HG02981 (cell line): ENCODE measurements at regions not wholly inside any gene's neighbourhood (a gene's known extent, or its start where the extent isn't known, plus 50 kb on each side); places are given as distances from the start of the nearest gene placed in this dataset.
"Not testable (repeated sequence)": the region's sequence is repeated elsewhere in the genome, so short reads cannot be mapped to it uniquely, and the experiment has no call there.

ENCODE experiments used
- ATAC-seq: cut with Tn5 transposase; IDR thresholded peaks from one replicate; pipeline ENCODE4 v1.9.1; 2021; ENCODE audit warnings: mild to moderate bottlenecking, moderate library complexity; ENCODE audit not compliant: unreplicated experiment

DNA sequence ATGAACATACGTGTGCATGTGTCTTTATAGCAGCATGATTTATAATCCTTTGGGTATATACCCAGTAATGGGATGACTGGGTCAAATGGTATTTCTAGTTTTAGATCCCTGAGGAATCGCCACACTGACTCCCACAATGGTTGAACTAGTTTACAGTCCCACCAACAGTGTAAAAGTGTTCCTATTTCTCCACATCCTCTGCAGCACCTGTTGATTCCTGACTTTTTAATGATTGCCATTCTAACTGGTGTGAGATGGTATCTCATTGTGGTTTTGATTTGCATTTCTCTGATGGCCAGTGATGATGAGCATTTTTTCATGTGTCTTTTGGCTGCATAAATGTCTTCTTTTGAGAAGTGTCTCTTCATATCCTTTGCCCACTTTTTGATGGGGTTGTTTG, 493.0 kb upstream of the PIK3R1 start:
- ATAC-seq = not testable (repeated sequence)

DNA sequence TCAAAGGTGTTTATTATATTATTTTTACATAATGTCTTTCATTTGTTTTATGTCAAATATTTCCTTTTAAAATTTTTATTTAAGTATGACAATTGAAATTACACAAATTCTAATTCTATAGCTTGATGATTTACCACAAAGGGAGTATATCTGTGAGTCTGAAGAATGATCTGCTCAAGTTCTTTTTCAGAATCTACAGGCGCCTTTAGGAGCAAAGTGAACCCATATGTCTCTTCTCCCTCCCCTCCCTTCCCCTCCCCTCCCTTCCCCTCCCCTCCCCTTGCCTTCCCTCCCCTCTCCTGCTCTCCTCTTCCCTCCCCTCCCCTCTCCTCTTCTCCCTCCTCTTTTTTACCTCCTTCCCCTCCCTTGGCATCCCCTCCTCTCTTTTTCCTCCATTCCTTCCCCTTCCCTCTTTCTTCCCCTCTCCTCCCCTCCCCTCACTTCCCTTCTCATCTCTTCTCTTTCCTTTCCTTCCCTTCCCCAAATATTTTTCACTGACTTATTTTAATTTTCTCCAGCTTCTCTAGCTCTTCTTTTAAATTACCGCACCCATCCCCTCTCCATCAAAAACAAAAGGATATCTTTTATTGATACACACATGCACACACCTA, 495.3 kb upstream of the PIK3R1 start:
- ATAC-seq = no peak

DNA sequence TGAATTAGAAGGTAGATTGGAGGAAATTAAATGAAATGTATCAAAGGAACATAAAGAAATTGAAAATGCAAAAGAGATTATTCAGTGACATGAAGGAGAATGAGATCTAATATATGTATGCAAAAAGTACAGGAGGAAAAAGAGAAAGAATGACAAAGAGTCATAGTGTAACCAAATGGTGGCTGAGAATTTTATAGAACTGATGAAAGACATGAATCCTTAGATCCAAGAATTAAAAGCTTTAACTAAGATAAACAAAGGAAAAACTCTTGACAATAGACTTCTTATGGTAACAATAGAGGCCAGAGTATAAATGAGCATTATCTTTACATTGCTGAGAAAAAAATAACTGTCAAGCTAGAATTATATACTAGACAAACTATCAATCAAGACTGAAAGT, 505.4 kb upstream of the CD180 start:
- no peak for ATAC-seq

DNA sequence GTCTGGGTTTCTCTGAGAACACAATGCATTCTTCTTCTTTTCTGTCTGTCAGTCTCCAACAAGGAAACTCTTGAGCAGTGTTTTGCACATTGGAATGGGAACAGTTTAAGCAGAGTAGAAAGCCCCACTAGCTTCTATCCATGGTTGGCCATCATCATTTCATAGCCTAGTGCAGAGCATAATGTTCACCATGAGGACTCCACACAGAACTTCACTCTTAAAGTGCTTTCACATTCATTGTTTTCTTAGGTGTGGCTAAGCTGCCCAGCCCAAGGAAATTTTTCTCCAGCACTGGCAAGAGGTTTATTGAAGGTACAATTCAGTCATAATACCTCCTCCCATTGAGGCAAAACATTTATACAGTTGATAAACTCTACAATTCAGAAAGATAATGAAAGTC, 503.0 kb upstream of the CD180 start:
- no peak for ATAC-seq

DNA sequence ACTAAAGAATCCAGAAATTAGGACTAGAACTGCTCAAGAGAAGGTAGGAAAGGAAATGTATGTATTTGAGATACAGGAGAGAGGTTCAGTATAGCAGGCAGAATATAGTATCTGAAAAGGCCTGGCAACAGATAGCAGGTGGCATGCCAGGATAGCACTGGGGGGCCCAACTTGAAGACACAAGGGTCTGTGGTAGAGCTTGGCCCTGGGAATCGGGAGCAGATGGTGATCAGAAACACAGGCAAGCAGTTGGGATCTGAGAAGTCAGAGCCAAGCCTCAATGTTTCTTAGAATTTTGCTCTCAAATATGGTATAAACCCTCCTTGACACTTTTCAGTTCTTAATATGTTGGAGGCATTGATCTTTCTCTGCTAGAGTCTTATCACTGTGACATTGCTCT, 499.8 kb upstream of the CD180 start:
- ATAC-seq = no peak

DNA sequence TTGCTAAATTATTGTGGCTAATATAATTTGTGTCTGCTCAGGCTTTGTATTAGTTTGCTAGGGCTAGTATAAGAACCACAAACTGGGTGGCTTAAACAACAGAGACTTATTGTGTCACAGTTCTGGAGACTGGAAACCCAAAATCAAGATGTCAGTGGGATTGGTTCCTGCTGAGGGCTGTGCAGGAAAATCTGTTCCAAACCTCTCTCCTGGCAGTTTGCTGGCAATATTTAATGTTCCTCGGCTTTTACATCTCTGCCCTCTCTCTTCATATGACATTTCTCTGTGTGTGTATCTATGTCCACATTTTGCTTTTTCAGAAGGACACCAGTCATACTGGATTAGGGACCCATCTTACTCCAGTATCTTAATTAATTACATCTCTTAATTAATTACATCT, 498.8 kb upstream of the CD180 start:
- ATAC-seq = no peak

DNA sequence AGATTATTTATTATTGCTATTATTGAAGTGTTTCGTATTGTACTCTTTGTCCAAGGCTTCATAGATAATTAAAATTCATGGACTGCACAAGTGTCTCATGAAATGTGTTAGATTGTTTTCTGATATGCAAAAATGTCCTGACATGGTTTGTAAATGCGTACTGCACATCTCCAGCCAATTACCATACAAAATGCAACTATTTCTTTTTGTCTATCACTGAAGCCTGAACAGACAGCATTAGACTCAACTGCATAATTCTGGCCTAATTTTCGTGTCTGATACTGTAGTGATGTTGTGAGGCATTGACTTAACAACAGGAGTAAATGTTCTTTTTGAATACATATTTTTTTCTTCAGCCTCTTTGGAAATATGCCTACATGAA, 498.2 kb upstream of the CD180 start:
- ATAC-seq = no peak

DNA sequence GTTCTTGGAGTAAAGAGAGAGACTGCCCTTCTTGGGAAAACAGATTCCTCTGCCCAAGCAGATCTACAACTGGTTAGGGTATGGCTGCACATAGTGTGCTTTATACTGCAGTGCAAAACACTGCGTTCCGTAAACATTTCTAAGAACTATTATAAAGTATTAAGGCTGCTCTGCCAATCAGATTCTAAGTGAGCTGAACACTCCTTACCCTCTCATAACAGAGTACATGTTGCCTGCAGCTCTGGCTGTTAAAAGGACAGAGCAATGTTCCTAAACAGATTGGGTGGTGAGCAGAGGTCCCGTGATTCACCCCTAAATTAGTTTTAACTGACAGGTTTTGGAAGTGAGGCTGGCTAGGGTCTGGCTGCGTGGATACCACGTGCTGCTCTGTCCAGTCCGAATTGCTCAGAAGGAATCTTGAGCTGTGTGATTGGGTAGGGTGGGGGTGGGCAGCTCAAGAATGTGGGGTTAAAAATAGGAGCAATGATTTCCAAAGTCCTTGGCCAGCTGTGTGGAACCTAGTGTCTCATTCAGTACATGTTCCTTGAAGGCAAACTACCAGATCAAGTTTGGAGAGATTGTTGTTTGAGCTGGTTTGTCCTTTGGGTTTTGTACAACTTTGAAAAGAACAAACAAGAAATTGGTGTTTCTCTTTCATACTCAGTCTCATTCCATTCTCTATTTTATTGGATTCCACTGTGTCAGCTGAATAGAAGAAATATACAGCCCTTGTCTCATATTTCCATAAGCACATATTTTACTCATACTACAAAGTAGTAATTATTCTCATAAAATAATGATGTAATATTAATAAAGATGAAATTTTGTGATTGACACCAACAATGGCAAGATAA, 497.6 kb upstream of the CD180 start:
- ATAC-seq = no peak

DNA sequence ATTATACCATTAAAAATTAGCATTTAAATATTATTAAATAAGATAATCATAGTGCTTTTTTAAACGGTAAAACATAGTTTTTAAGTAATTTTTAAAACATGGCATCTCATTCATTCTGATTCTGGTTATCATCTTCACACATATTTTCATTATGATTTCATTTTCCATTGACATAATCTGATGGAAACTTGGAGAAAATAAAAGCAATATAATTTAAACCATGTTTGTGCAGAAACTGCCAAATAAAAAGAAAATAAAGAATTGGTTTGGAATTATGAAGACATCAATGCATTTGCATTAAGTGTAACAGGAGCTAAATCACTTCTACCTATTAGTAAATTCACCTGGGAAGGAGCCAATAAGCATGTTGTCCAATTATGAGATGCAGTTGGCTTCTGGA, 490.1 kb upstream of the CD180 start:
- ATAC-seq = no peak

DNA sequence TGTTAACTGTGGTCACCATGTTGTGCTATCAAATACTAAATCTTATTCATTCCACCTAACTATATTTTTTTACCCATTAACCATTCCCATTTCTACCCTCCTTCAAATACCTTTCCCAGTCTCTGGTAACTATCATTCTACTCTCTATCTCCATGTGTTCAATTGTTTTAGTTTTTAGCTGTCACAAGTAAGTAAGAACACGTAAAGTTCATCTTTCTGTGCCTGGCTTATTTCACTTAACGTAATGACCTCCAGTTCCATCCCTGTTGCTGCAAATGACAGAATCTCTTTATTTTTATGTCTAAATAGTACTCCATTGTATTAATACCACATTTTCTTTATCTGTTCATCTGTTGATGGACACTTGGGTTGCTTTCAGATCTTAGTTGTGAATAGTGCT, 485.1 kb upstream of the CD180 start:
- ATAC-seq = no peak

DNA sequence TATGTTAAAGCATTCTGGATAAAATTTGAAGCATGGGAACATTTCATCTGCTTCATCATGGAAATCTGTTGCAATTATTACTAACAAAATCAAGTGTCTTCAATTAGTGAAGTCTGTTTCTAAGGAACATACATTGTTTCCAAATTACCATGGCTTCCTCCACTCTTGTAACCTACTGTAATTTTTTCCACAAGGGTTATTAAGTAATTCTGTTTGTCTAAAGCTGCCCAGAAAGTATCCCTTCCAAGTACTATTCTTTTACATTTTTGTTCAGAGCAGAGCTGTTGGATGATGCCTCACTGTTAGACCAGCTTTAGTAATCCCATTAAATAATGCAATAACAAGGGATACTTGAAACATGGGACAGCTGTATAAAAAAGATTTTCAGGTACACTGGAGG, 483.5 kb upstream of the CD180 start:
- ATAC-seq = no peak

DNA sequence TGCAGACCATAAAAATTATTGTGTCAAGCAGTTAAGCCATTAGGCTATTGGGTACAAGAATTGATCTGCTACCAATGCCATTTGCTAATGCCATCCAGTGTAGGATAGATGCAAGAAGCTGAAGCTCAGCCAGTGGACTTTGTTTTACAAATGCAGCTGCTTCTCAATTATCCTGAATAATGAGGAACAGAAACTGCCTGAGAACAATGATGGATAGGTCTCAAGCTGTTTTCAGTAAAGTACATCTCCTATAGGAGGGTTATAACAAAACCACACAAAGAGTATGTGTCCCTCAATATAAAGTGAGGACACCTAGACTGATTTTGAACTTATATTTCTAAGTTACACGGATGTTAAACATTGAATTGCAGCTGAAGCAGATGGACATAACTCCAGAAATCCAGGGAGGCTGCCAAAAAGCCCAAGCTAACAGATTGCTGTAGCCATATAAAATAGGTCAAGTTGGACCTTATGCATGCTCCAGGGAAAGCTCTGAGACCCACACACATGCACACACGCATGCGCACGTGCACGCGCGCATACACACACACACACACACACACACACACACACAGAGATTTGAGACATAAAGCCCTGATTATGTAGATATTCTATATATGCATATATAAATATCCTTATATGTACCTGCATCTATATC, 482.7 kb upstream of the CD180 start:
- no peak for ATAC-seq

DNA sequence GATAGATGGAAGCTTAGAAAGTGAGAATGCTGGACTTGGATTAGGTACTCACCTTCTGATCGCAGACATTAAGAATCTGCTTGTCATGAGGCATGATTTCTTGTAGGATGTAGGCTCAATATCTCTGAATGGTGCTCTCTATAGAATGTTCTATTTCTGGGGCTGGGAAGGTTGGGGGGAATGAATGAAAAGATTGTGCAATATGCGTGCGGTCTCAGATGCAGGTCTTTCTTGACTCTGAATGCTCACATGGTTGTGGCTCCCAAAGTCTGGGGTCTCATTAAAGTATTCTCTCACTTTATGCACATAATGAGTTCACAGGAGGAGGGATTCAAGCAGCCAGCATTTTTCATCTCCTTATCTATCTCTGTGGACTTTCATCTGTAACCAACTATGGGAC, 482.0 kb upstream of the CD180 start:
- no peak for ATAC-seq

DNA sequence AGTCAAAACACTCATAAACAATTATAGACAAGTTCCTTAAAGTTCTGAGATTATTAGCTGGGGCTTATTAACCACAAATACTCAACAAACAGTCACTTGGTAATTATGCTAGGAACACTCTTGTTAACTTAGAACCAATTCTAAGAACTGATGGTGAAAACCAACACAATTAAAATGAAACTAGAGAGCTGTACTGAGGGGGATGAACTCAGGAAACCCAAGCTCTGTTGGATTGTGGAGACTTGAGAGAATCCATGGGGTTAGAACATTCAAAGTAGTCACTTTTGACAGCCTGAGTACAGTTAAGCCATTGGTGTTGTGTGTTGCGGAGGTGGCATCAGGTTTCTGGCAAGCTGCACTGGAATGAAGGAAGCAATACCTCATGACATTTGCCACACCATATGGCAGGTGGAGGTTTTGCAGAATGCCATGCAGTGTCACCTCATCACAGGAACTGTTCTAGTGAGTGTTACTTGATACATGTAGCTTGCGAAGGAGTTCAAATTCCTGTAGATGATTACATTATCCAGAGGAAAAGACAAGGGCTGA, 480.9 kb upstream of the CD180 start:
- no peak for ATAC-seq

DNA sequence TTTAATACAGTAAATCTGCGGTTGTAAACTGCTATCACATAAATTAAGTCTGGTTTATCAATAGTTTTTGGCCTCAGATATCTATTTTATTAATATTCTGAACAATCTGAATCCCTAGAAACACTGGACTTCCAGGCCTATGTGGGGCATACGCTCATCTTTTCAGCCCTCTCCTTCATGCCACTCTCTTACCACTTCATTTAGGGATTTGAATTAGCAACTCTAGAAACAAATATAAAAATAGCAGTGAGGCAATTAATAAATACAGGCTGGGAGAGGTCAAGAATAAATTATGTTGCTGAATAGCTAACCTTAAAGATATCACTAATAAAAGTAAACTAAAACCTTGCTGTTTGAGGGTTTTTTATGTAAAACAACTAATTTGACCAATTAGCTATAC, 480.3 kb upstream of the CD180 start:
- ATAC-seq = no peak

DNA sequence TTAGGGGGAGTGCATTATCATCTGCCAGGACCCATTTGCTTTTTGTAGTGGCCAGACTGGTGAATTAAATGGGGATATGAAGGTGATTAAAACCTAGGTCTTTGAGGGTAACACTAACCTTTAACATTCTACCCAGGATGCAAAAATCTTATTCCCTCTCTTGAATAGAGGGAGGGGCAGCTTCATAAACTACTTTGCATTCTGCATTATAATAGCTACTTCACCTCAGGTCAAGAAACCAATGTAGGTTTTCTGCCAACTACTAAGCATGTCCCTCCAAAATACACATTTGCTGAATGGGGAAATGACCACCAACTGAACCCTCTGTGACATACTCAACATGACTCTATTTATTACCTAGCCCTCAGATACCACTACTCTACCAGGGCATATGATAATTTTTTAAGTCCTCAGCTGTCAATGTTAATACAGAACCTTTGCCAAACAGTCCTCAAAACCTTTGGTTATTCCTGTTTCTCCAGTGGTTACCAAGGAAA, 477.6 kb upstream of the CD180 start:
- no peak for ATAC-seq

DNA sequence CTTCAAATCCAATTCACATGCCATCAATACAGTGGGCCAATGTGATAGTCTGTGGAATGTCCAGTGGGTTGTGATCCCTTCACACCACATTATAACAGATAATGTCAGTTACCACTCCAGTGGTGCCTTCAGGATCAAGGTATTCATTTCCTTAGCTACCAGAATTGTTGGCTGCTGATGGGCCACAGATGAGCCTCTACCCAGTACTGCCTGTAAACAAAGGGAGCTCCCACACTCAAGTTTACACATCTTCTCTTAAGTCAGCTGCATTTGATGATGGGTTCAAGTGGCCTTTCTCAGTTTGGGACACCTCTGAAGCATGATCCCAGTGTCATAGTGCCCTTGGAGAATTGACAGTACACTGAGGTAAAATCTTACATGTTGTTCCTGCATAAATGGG, 477.0 kb upstream of the CD180 start:
- no peak for ATAC-seq

DNA sequence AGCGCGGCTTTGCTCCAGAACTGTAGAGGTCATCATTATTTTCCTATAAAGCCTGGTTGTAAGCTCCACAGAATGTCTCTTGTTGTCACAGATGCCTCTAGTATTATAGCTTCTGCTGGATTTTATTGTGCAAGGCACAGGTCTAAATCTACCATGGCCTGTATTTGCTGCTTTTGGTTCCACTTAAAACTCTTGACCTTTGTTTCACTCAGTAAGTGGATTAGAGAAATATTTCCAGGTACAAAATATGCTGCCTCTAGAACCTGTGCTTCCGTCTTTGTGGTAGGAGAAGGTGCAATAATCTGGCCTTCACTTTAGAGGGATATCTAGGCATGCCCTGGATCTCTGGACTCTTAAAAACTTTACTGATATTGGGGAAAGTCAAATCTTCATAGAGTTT, 476.6 kb upstream of the CD180 start:
- ATAC-seq = no peak

DNA sequence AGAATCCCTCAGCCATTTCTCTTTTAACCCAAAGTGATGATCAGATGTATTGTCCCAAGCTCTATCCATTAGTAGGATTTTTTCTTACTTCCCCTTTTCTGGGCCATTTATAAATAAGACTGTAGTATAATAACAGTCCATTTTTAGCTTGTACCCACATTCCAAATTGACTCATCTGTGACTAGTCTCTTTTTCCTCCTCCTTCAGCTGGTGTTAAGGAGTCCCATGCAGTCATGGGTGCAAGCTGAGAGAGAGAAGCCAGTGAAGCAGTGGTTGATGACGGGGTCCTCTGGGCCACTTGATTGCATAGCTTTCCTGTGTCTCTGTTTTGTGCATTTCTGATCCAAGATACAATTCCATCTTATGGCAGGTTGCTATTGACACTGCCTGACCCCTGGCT, 476.0 kb upstream of the CD180 start:
- ATAC-seq = no peak

DNA sequence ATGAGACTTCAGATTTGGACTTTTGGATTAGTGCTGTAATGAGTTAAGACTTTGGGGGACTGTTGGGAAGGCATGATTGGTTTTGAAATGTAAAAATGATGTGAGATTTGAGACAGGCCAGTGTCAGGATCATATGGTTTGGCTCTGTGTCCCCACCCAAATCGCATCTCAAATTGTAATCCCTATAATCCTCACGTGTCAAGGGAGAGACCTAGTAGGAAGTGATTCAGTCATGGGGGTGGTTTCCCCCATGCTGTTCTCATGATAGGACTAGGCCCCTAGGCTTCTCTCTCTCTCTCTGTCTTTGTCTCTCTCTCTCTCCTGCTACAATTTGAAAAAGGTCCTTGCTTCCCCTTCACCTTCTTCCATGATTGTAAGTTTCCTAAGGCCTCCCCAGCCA, 473.3 kb upstream of the CD180 start:
- ATAC-seq = no peak

DNA sequence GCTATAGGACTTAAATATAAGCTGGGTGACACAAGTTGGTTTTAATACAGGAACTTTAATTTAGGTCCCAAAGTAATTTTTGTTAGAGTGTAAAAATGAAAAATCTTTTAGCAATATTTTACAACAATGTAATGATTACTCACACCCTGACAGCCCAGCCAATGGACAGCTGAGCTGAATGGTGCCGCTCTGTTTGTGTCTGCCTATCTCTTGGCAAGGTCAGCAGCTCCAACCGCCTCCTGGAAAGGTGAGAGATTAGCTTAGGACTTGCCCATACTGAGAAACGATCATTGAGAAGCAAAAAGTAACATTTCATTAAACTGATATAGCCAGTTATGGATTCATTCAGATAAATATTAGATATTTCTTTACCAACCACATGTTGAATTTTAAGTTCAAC, 463.6 kb upstream of the CD180 start:
- ATAC-seq = no peak

DNA sequence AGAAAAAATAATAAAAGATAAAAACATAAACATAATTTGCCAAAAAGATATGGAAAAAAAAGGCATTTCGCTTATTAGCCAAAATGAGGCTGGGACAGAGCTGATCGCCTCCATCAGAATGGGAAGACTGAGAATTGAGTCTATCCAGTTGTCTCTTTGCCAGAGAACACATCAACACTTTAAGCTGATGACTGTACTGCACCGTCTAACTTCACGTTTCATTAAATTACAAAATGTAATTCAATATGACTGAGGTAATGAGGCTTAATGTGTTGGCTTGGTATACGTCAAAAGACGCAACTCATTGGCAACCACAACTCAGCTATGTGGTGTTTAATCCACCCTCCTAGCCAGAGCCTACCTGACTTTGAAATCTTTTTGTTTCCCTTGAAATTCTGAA, 462.7 kb upstream of the CD180 start:
- no peak for ATAC-seq
